Esophagus (tissue), 2 donors: ENCODE measurements at regions not wholly inside any gene's neighbourhood (a gene's known extent, or its start where the extent isn't known, plus 50 kb on each side); places are given as distances from the start of the nearest gene placed in this dataset.
"Not testable (repeated sequence)": the region's sequence is repeated elsewhere in the genome, so short reads cannot be mapped to it uniquely, and the experiment has no call there.

Experiments used
- H3K27ac ChIP-seq, 2 donors: one replicate each; pipeline ENCODE4 v1.5.1; 2013; ENCODE audit warnings: low read depth in 2 of 2, mild to moderate bottlenecking in 2 of 2, inconsistent platforms in 1 of 2, low read length in 1 of 2, moderate library complexity in 1 of 2
- H3K27me3 ChIP-seq, 2 donors: one replicate each; pipeline ENCODE4 v1.6.1; 2013; ENCODE audit warnings: low read length in 2 of 2, control low read depth in 1 of 2, mild to moderate bottlenecking in 1 of 2; ENCODE audit not compliant: insufficient read depth in 2 of 2, control insufficient read depth in 1 of 2
- H3K36me3 ChIP-seq, 2 donors: one replicate each; pipeline ENCODE4 v1.6.1; 2013; ENCODE audit warnings: low read length in 1 of 2; ENCODE audit not compliant: control insufficient read depth in 2 of 2, insufficient read depth in 2 of 2
- H3K4me1 ChIP-seq, 2 donors: one replicate each; pipeline ENCODE4 v1.6.1; 2013; ENCODE audit warnings: low read length in 1 of 2; ENCODE audit not compliant: control insufficient read depth in 2 of 2, insufficient read depth in 2 of 2
- H3K4me3 ChIP-seq, 2 donors: one replicate each; pipeline ENCODE4 v1.5.1; 2013; ENCODE audit warnings: low read length in 2 of 2, mild to moderate bottlenecking in 2 of 2, low read depth in 1 of 2, moderate library complexity in 1 of 2
- H3K9me3 ChIP-seq, 2 donors: one replicate each; pipeline ENCODE4 v1.6.1; 2013; ENCODE audit warnings: mild to moderate bottlenecking in 2 of 2, low read depth in 1 of 2, low read length in 1 of 2, moderate library complexity in 1 of 2; ENCODE audit not compliant: control insufficient read depth in 2 of 2, insufficient read depth in 1 of 2
- WGBS, 2 donors: extraction: QIAGEN DNeasy Blood & Tissue Kit; methylation state at CpG; one replicate each; pipeline ENCODE4 v1.1.7; 2013; 5-methylcytosine and 5-hydroxymethylcytosine counted together
- donor health status: healthy with polysubstance abuse.
- donor health status: Bipolar disorder and iron deficiency.

DNA sequence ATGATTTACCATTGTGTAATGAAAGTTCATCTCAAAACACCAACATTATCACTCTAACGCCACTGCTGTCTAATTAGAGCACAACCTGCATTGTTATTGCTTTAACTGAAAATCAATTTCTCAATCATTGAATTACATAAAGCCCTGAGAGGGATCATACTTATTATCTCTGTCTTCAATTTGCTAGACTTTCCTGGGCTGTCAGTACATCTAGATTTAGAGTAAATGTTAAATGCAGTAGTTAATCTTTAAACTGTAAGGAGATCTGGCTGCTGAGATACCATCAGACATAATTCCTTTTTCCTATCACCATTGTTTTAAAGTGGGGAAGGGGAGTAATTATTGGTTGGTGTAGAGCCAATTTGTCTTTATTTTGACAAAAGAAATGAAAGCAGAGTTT, 1995.1 kb downstream of the MRPL39 start:
- no peaks in the 10 kb centered on the region for H3K9me3 ChIP-seq
- H3K27me3 ChIP-seq: no peaks in the 10 kb centered on the region
- no peaks in the 10 kb centered on the region for H3K36me3 ChIP-seq
- no peak overlapping the region for H3K27ac ChIP-seq
- H3K4me1 ChIP-seq: no peaks in the 10 kb centered on the region
- WGBS, 2 donors: 61 to 84% methylated on average over 1 of the region's 1 CpG
- H3K4me3 ChIP-seq: no peak overlapping the region

DNA sequence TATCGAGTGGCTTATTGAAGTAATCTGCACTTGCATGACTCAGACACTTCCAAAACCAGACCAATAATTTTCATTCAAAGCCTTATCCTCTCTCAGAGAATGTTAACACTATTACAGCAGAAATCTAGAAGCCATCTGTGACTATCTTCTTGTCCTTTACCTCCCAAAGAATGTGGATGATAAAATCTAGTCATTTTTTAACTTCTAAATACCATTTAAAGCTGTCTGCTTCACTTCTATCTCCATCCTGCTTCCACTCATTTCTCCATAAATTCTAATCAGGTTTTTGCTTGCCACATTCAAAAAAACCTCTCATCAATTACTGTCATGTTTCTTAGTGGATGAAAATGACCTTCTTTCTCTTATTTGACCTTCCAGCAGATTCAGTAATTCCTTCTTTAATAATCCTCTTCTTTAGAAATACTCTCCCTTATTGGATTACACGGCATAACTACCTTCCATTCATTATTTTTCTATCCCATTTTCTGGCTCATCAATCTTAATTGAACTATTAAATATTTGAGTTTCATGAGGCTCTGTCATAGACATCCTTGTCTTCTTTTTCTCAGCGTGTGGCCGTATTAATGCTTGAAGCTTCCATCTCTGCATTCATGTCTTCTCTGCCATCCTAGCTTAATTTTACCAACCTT, 1999.4 kb downstream of the MRPL39 start:
- Histone ChIP-seq H3K27ac (no peak overlapping the region), H3K4me3 (no peak overlapping the region), H3K36me3 (no peaks in the 10 kb centered on the region), H3K27me3 (no peaks in the 10 kb centered on the region), H3K9me3 (no peaks in the 10 kb centered on the region), H3K4me1 (no peaks in the 10 kb centered on the region)
- WGBS, 2 donors: 72 to 78% methylated on average over 4 of the region's 4 CpGs

DNA sequence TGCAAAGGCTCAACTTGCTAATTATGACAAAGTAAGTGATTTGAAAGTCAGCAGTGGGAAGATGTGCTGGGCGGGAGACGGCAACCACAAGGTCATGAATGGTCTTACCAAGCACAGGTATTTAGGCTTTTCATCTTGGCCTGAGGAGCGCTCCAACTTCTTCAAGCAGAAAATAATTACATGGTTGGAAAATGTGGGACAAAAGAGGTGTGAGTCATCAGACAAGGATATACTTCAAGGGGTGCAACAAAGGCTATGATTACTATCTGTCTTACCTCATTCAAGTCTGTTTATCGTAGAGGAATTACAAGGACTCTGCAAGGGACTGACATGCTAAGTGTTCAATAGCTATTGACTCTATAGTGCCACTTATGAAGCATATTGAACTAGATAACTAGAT, 2005.7 kb downstream of the MRPL39 start:
- Histone ChIP-seq H3K9me3 (no peaks in the 10 kb centered on the region), H3K4me3 (no peak overlapping the region), H3K4me1 (no peaks in the 10 kb centered on the region), H3K27me3 (no peaks in the 10 kb centered on the region), H3K27ac (no peak overlapping the region), H3K36me3 (no peaks in the 10 kb centered on the region)
- WGBS, 2 donors: 88 to 93% methylated on average over 4 of the region's 4 CpGs

DNA sequence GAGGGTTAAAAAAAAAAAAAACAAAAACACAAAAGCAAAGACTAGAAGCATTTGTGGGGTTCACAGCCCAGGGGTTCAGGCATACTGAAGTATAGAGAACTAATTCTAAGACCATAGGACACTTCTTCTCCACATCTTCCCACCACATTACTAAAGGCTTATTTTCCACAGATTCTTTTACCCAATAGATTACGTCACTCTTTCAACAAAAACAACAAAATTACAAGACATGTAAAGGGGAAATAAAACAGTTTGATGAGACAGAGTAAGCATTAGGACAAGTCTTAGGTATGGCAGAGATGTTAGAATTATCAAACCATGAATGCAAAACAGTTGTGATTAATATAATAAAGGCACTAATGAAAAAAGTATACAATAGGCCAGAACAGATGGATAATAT, 2013.7 kb downstream of the MRPL39 start:
- WGBS, 2 donors: 78 to 85% methylated on average over 1 of the region's 1 CpG
- Histone ChIP-seq H3K36me3 (no peaks in the 10 kb centered on the region), H3K4me1 (no peaks in the 10 kb centered on the region), H3K27me3 (no peaks in the 10 kb centered on the region), H3K4me3 (no peak overlapping the region), H3K9me3 (peaks cover 0 to 2% of the 10 kb centered on the region in 2 donors), H3K27ac (no peak overlapping the region)

DNA sequence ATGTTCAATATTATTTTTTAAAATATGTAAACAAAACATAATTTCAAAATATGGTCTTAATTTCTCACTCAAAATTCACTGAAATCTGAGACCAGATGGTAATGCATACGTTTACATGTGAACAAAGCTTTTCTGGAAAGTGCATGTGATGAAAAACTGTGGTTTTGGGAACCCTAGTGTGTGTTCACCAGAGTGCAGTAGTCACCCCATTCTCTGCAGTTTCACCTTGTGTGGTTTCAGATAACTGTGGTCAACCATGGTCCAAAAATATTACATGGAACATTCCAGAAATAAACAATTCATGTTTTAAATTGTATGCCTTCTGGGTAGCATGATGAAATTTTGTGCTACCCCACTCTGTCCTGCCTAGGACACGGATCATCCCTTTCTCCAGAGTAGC, 2021.9 kb downstream of the MRPL39 start:
- H3K4me1 ChIP-seq: no peaks in the 10 kb centered on the region
- no peaks in the 10 kb centered on the region for H3K27me3 ChIP-seq
- 58 to 65% methylated on average over 2 of the region's 2 CpGs for WGBS, 2 donors
- no peak overlapping the region for H3K4me3 ChIP-seq
- no peaks in the 10 kb centered on the region for H3K36me3 ChIP-seq
- H3K9me3 ChIP-seq: no peaks in the 10 kb centered on the region
- H3K27ac ChIP-seq: no peak overlapping the region

DNA sequence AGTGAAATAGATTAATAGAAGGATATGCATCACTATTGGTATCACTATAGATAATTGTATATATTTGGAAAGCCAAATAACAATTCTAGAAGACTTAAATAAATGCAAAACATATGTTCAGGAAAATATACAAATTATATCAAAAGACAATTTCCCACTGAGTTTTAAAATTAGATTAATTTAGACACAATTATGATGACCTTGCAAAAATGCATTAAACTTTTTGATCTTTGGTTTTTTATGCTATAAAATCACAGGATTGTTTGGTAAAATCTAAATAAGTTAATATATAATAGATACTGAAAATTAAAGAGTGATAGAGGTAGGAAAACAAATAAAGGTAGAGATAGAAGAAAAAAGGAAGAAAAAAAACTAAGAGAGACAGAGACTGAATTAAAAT, 2027.7 kb downstream of the MRPL39 start:
- no peaks in the 10 kb centered on the region for H3K36me3 ChIP-seq
- H3K9me3 ChIP-seq: peaks cover 0 to 3% of the 10 kb centered on the region in 2 donors
- no peaks in the 10 kb centered on the region for H3K27me3 ChIP-seq
- H3K4me1 ChIP-seq: no peaks in the 10 kb centered on the region
- H3K27ac ChIP-seq: no peak overlapping the region
- H3K4me3 ChIP-seq: no peak overlapping the region

DNA sequence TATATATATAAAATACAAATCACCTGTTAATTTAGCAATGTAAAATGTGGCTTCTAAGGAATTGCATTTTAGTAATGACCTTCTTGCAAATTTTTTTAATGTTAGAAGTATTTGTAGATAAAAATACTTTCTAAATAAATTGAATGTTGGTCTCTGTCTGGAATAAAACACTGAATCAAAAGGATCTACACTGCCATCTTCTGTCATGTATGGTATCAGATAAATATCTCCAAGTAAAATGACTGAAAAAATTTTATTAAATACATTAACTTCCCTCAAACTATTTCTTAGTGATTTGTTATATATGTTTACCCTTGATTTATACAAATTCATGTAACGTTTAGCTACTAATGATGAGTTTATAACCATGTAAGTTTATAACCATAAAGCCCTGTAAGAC, 2029.3 kb downstream of the MRPL39 start:
- H3K4me1 ChIP-seq: no peaks in the 10 kb centered on the region
- no peak overlapping the region for H3K27ac ChIP-seq
- H3K36me3 ChIP-seq: no peaks in the 10 kb centered on the region
- H3K27me3 ChIP-seq: no peaks in the 10 kb centered on the region
- WGBS, 2 donors: 33 to 38% methylated on average over 1 of the region's 1 CpG
- peaks cover 0 to 3% of the 10 kb centered on the region in 2 donors for H3K9me3 ChIP-seq
- no peak overlapping the region for H3K4me3 ChIP-seq

DNA sequence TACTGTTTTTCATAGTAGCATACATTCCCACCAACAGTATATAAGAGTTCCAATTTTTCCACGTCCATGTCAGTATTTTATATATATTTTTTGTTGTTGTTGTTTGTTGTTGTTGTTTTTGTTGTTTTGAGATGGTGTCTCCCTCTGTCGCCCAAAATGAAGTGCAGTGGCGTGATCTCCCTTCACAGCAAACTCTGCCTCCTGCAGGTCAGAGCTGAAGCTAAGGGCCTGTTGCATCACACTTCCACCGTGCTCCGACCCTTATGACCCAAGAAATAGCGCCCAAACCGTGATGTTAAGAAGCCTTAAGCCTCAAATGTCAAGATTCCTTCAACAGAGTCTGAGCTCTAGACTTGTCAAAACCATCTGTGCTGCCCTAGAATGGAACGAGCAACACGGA, 2032.3 kb downstream of the MRPL39 start:
- H3K9me3 ChIP-seq: peaks cover 0 to 3% of the 10 kb centered on the region in 2 donors
- no peaks in the 10 kb centered on the region for H3K27me3 ChIP-seq
- H3K4me1 ChIP-seq: no peaks in the 10 kb centered on the region
- no peaks in the 10 kb centered on the region for H3K36me3 ChIP-seq
- WGBS, 2 donors: 69 to 76% methylated on average over 9 of the region's 9 CpGs
- no peak overlapping the region for H3K4me3 ChIP-seq
- H3K27ac ChIP-seq: no peak overlapping the region

DNA sequence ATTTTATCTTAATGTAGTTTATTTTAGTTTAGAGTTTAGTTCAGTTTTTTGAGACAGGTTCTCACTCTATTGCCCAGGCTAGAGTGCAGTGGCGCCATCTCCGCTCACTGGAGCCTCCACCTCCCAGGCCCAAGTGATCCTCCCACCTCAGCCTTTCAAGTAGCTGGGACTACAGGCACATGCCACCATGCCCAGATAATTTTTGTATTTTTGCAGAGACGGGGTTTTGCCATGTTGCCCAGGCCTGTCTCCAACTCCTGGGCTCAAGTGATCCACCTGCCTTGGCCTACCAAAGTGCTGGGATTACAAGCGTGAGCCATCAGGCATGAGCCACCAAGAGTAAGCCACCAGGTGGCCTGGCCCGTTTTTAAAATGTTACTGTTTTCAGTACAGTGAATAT, 2058.4 kb downstream of the MRPL39 start:
- not testable (repeated sequence) for H3K27me3 ChIP-seq, H3K4me1 ChIP-seq, H3K36me3 ChIP-seq, H3K9me3 ChIP-seq, H3K27ac ChIP-seq, H3K4me3 ChIP-seq
- 85 to 86% methylated on average over 5 of the region's 5 CpGs for WGBS, 2 donors

DNA sequence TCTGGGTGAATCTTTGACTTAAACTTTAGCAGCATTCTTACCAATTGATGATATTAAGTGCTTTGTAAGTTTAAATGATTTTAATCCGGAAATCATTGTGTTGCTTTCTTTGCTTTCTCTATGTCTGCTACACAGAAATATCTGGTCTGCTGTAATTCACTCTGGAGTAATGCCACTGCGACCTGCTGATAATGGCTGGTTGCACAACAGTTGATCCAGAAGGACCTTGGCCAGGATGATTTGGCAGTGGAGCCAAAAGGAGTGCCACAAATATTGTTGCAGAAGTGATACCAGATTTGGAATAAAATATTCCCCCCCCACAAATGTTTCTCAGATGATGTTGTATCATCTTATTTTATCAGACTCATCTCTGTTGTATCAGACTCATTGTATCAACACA, 2063.9 kb downstream of the MRPL39 start:
- Histone ChIP-seq H3K9me3 (no peaks in the 10 kb centered on the region), H3K27me3 (no peaks in the 10 kb centered on the region), H3K4me1 (no peaks in the 10 kb centered on the region), H3K27ac (no peak overlapping the region), H3K36me3 (no peaks in the 10 kb centered on the region), H3K4me3 (no peak overlapping the region)
- 69 to 77% methylated on average over 2 of the region's 2 CpGs for WGBS, 2 donors
